ENCODE measurements at regions not wholly inside any gene's neighbourhood (a gene's known extent, or its start where the extent isn't known, plus 50 kb on each side); places are given as distances from the start of the nearest gene placed in this dataset.
"Not testable (repeated sequence)": the region's sequence is repeated elsewhere in the genome, so short reads cannot be mapped to it uniquely, and the experiment has no call there.

GRCh38 chr20:29296256-29297230 is 1960.9 kb upstream of the DEFB115 start:
- Mint-ChIP-seq H3K9me3 (peaks cover 35% of the 10 kb centered on the region), H3K27me3 (no peaks in the 10 kb centered on the region)
- intact Hi-C loops (cut with micrococcal nuclease) = no loop called here

DNA sequence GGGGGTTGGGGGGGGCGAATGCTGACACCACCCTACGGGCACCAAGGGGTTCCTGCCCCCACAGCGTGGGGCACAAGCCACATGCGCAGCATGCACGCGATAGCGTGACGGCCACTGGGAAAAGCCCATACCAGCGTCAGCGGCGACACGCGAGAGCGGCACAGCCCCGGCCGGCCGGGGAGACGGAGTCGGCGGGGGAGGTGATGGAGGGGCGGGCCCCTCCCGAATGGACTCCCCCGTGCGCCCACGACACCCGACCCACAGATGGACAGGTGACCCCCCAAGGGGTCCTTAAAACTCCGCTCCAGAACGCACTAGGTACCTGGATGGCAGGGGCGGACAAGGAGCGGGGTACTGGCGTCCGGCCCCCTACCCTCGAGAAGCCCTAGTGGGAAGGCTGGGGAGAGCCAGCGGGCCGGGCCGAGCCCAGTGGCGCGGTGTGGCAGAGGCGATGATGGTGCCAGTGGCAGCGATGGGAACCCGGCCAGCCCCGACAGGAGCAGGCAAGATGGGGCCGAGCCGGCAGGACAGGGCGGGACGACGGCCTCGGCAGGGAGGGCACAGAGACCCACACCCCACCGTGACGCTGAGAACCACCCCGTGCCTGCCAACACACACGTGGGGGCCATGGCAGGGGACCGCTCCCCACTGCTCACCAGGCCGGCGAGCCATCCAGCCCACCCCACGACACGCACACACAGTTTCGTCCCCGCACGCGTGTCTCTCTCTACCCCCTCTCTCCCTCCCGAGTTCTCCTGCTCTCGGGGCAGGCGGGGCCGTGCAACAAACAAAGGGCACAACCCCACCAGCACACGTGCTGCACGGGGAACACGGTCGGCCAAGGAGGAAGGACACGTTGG is 1959.8 kb upstream of the DEFB115 start:
- DNase-seq = no peak
- CTCF ChIA-PET = no interaction called here
- Mint-ChIP-seq H3K9me3 (peaks cover 37% of the 10 kb centered on the region), H3K27ac (no peak overlapping the region), H3K4me1 (ENCODE audit: low read depth) (no peaks in the 10 kb centered on the region), H3K36me3 (peaks cover 12% of the 10 kb centered on the region), H3K4me3 (no peak overlapping the region), H3K27me3 (no peaks in the 10 kb centered on the region)
- POLR2A ChIA-PET = no interaction called here
- intact Hi-C loops (cut with micrococcal nuclease) = no loop called here

More at GRCh38 chr20:29296256-29297230, 1960.9 kb upstream of the DEFB115 start:
- H3K4me3 Mint-ChIP-seq = no peak overlapping the region
- H3K36me3 Mint-ChIP-seq = peaks cover 12% of the 10 kb centered on the region
- DNase-seq = no peak
- CTCF ChIA-PET = no interaction called here
- no peaks in the 10 kb centered on the region for H3K4me1 Mint-ChIP-seq (ENCODE audit: low read depth)
- H3K27ac Mint-ChIP-seq = no peak overlapping the region
- POLR2A ChIA-PET = no interaction called here

DNA sequence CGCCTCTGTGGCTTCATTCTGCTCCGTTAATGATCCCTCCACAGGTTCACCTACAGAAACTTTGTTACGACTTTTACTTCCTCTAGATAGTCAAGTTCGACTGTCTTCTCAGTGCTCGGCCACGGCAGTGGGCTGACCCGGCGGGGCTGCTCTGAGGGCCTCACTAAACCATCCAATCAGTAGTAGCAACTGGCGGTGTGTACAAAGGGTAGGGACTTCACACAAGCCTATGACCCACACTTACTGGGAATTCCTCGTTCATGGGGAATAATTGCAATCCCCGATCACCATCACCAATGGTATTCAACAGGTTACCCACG is 1959.2 kb upstream of the DEFB115 start:
- H3K27ac Mint-ChIP-seq = no peak overlapping the region
- DNase-seq = no peak
- ChIA-PET POLR2A (no interaction called here), CTCF (no interaction called here)
- no peaks in the 10 kb centered on the region for H3K27me3 Mint-ChIP-seq
- no peak overlapping the region for H3K4me3 Mint-ChIP-seq
- H3K36me3 Mint-ChIP-seq = peaks cover 16% of the 10 kb centered on the region
- H3K4me1 Mint-ChIP-seq (ENCODE audit: low read depth) = no peaks in the 10 kb centered on the region
- intact Hi-C loops (cut with micrococcal nuclease) = no loop called here
- peaks cover 41% of the 10 kb centered on the region for H3K9me3 Mint-ChIP-seq

GRCh38 chr20:29298759-29299613 is 1958.5 kb upstream of the DEFB115 start:
- H3K27ac Mint-ChIP-seq = no peak overlapping the region
- DNase-seq = no peak
- no peaks in the 10 kb centered on the region for H3K4me1 Mint-ChIP-seq (ENCODE audit: low read depth)
- no peak overlapping the region for H3K4me3 Mint-ChIP-seq
- H3K36me3 Mint-ChIP-seq = peaks cover 17% of the 10 kb centered on the region
- intact Hi-C loops (cut with micrococcal nuclease) = no loop called here
- peaks cover 44% of the 10 kb centered on the region for H3K9me3 Mint-ChIP-seq
- ChIA-PET CTCF (no interaction called here), POLR2A (no interaction called here)
- no peaks in the 10 kb centered on the region for H3K27me3 Mint-ChIP-seq

DNA sequence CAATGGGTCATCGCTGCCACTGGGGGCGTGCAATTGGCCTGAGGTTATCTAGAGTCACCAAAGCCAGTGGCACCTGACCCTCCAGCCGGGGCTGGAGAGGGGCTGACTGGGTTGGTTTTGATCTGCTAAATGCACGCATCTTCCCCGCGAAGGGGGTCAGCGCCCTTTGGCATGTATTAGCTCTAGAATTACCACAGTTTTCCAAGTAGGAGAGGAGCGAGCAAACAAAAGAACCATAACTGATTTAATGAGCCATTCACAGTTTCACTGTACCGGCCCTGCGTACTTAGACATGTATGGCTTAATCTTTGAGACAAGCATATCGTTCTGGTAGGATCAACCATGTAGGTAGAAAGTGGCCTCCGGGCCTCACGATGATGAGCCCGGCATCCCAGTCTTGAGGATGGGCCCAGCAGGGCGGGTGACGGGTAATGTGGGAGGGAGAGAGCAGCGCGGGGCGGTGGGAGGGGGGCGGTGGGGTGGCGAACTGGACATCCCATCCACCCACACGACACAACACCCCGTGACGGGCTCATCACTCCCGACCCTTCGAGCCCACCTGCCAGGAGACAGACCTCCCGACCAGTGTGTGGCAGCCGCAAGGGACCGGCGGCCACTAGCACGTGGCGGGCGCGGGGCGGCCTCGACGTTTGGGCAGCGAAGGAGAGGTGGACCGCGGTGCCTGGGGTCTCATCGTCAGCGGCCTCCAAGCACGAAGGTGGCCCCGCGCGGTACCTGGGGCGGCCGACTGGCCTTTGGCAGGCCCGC is 1957.5 kb upstream of the DEFB115 start:
- intact Hi-C loops (cut with micrococcal nuclease) = no loop called here
- Mint-ChIP-seq H3K4me1 (ENCODE audit: low read depth) (no peaks in the 10 kb centered on the region), H3K27me3 (no peaks in the 10 kb centered on the region), H3K4me3 (no peak overlapping the region), H3K27ac (no peak overlapping the region), H3K36me3 (peaks cover 17% of the 10 kb centered on the region), H3K9me3 (peaks cover 51% of the 10 kb centered on the region)
- no peak for DNase-seq
- ChIA-PET CTCF (no interaction called here), POLR2A (no interaction called here)

DNA sequence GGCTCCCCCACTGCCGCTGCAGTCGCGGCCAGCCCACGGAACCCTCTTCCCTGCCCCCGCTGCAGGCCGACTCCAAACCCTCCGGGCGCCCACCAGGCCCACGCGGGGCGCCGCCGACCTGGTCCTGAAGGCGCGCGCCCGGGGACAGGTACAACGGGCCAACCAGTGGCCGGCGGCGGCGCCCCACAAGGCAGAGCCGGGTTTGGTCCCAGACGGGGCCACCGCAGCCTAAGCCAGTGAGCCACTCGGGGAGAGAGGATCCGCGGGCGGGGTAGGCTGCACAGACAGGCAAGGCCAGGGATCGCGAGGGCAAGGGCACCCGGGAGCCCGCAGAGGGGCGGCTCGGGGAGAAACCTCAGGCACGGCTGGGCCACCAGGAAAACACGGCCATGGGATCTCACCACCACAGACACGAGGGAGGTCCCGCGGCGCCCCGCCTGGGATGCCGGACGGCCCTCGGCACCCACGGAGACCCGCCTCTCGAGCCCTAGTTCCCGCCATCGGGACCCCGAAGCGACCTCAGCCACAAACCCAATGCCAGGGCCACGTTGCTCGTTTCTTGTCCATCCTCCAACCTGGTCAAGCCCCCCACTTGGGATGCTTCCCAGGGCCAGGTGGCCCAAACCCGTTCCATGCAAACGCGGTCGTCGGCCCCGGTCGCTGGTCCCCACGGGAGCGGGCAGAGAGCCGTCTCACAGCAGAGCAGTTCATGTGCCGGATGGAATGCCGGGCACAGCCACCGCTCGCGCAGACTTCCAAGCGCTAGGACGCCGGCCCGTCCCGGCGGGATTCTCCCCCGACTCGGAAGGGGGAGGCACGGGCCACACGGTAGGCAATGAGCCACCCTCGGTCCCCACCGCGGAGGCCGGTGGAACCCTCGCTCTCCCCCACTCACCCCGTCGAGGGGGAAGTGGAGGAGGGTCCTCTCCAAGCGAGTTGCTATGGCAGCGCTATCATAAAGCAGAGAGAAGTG is 1956.6 kb upstream of the DEFB115 start:
- intact Hi-C loops (cut with micrococcal nuclease) = no loop called here
- H3K9me3 Mint-ChIP-seq = peaks cover 50% of the 10 kb centered on the region
- no peak for DNase-seq
- H3K27ac Mint-ChIP-seq = no peak overlapping the region
- H3K4me1 Mint-ChIP-seq (ENCODE audit: low read depth) = peaks cover 8% of the 10 kb centered on the region
- H3K36me3 Mint-ChIP-seq = peaks cover 17% of the 10 kb centered on the region
- CTCF ChIA-PET = no interaction called here
- H3K27me3 Mint-ChIP-seq = no peaks in the 10 kb centered on the region
- no peak overlapping the region for H3K4me3 Mint-ChIP-seq
- POLR2A ChIA-PET = no interaction called here

- no peak overlapping the region for H3K4me3 Mint-ChIP-seq
- ChIA-PET POLR2A (no interaction called here), CTCF (no interaction called here)
- peaks cover 17% of the 10 kb centered on the region for H3K36me3 Mint-ChIP-seq
- no peaks in the 10 kb centered on the region for H3K27me3 Mint-ChIP-seq
- H3K4me1 Mint-ChIP-seq (ENCODE audit: low read depth) = peaks cover 13% of the 10 kb centered on the region
- no peak overlapping the region for H3K27ac Mint-ChIP-seq
- H3K9me3 Mint-ChIP-seq = peaks cover 53% of the 10 kb centered on the region
- no peak for DNase-seq
- intact Hi-C loops (cut with micrococcal nuclease) = no loop called here
Observed at GRCh38 chr20:29301624-29302259, 1955.7 kb upstream of the DEFB115 start.

- POLR2A ChIA-PET = no interaction called here
- no peaks in the 10 kb centered on the region for H3K27me3 Mint-ChIP-seq
- H3K36me3 Mint-ChIP-seq = peaks cover 14% of the 10 kb centered on the region
- CTCF ChIA-PET = no interaction called here
- peaks cover 13% of the 10 kb centered on the region for H3K4me1 Mint-ChIP-seq (ENCODE audit: low read depth)
- DNase-seq = no peak
- intact Hi-C loops (cut with micrococcal nuclease) = no loop called here
- H3K4me3 Mint-ChIP-seq = no peak overlapping the region
- no peak overlapping the region for H3K27ac Mint-ChIP-seq
- peaks cover 52% of the 10 kb centered on the region for H3K9me3 Mint-ChIP-seq
Observed at GRCh38 chr20:29302979-29303644, 1954.4 kb upstream of the DEFB115 start.

DNA sequence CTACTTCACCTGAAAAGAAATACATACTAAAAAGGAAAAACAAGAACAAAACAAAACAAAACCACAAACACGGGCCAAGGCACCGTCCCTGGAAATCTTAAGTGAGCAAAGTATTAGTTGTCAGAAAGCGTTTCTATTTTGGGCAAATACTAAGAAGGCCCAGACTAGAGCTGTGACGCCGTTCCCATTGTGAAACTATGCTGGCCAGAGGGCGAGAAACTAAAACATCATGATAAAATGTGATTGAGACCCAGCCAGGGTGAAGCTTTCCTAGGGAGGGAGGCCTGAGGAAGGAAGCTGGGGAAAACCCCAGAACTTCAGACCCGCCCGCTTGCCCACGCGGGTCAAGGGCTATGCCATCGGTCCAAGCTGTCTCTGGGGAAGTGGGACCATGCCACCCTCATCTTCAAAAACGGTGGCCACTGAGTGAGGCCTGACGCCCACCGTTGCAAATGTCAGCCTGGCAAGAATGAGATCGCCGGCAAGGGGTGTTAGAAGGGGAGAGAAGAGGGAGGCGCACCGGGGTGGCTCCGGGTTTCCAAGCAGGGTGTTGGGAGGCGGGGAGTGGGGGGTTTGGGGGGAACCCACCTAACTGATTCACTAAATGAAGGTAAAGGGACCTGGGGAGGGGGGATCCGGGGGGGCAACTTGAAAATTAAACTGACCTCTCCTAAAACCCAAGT is 1950.9 kb upstream of the DEFB115 start:
- Mint-ChIP-seq H3K27ac (peak overlapping the region; percentile 31), H3K36me3 (peaks cover 5% of the 10 kb centered on the region), H3K4me1 (ENCODE audit: low read depth) (peaks cover 13% of the 10 kb centered on the region), H3K4me3 (no peak overlapping the region), H3K9me3 (peaks cover 46% of the 10 kb centered on the region), H3K27me3 (no peaks in the 10 kb centered on the region)
- ChIA-PET POLR2A (no interaction called here), CTCF (no interaction called here)
- intact Hi-C loops (cut with micrococcal nuclease) = loop anchor here (5.0 kb wide), 1 partner anchor 89 kb away; no protein-coding TSS in a partner anchor
- peak; percentile 48 for DNase-seq

GRCh38 chr20:29307484-29307883 is 1950.0 kb upstream of the DEFB115 start:
- DNase-seq, CTCF ChIA-PET: not testable (repeated sequence)
- H3K4me1 Mint-ChIP-seq (ENCODE audit: low read depth) = peaks cover 13% of the 10 kb centered on the region

More at GRCh38 chr20:29307484-29307883, 1950.0 kb upstream of the DEFB115 start:
- H3K27ac Mint-ChIP-seq, H3K27me3 Mint-ChIP-seq, H3K36me3 Mint-ChIP-seq, POLR2A ChIA-PET, H3K4me3 Mint-ChIP-seq: not testable (repeated sequence)
- H3K9me3 Mint-ChIP-seq = peaks cover 51% of the 10 kb centered on the region
- intact Hi-C loops (cut with micrococcal nuclease) = loop anchor here (5.0 kb wide), 1 partner anchor 90 kb away; no protein-coding TSS in a partner anchor
